Progenitor cell of endocrine pancreas (in vitro differentiated cells): ENCODE measurements at regions not wholly inside any gene's neighbourhood (a gene's known extent, or its start where the extent isn't known, plus 50 kb on each side); places are given as distances from the start of the nearest gene placed in this dataset.

ENCODE experiments used
- DNase-seq: peaks from one replicate; pipeline ENCODE4 v3.0.0; 2021; ENCODE audit warnings: low spot score; ENCODE audit not compliant: unreplicated experiment
- H3K27ac Mint-ChIP-seq: 2 replicates; pipeline ENCODE4 v1.8.0; 2021; ENCODE audit warnings: mild to moderate bottlenecking, moderate library complexity, mixed read lengths
- H3K27me3 Mint-ChIP-seq: 2 replicates; pipeline ENCODE4 v1.8.0; 2021; ENCODE audit warnings: mixed read lengths
- H3K36me3 Mint-ChIP-seq: 2 replicates; pipeline ENCODE4 v1.8.0; 2022; ENCODE audit warnings: mixed read lengths; ENCODE audit not compliant: insufficient read depth
- H3K4me1 Mint-ChIP-seq: 2 replicates; pipeline ENCODE4 v1.8.0; 2021; ENCODE audit warnings: low read depth, mixed read lengths
- H3K4me3 Mint-ChIP-seq: 2 replicates; pipeline ENCODE4 v1.8.0; 2021; ENCODE audit warnings: low read depth, mild to moderate bottlenecking, moderate library complexity, mixed read lengths
- H3K9me3 Mint-ChIP-seq: 2 replicates; pipeline ENCODE4 v1.8.0; 2021; ENCODE audit warnings: low read depth, mixed read lengths
- TF ChIP-seq, protein P1 (sequence below): fragments of 200-600 bp; sonication (generic); IDR thresholded peaks from one replicate; pipeline ENCODE4 v1.5.0; 2021; ENCODE audit warnings: antibody characterized with exemption, mild to moderate bottlenecking; ENCODE audit not compliant: unreplicated experiment

DNA sequence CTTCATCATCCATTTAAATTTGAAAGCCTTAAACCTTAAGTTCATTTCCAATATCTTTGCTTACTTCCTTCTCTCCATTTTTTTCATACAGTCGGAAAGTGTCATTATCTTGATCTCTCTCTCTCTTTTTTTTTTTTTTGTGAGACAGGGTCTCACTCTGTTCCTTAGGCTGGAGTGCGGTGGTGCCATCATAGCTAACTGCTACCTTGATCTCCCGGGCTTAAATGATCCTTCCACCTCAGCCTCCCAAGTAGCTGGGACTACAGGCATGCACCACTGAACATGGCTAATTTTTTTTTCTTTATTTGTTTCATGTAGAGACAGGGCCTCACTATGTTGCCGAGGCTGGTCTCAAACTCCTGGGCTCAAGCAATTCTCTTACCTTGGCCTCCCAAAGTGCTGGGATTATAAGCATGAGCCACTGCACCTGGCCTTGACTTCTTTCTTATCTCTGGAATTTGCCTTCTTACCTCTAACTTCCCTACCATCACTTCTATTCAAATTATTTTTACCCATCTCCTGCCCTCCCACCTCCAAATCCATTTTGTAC, 222.2 kb downstream of the MYCN start:
- DNase-seq = no peak
- H3K4me1 Mint-ChIP-seq = peaks cover 14% of the 10 kb centered on the region

GRCh38 chr2:16161768-16162490, 221.6 kb downstream of the MYCN start:
- no peak for DNase-seq
- Mint-ChIP-seq H3K27me3 (peaks cover 11% of the 10 kb centered on the region), H3K9me3 (no peaks in the 10 kb centered on the region), H3K36me3 (no peaks in the 10 kb centered on the region), H3K4me1 (peaks cover 9% of the 10 kb centered on the region), H3K4me3 (no peak overlapping the region), H3K27ac (no peak overlapping the region)
- TF ChIP-seq, protein P1, sequence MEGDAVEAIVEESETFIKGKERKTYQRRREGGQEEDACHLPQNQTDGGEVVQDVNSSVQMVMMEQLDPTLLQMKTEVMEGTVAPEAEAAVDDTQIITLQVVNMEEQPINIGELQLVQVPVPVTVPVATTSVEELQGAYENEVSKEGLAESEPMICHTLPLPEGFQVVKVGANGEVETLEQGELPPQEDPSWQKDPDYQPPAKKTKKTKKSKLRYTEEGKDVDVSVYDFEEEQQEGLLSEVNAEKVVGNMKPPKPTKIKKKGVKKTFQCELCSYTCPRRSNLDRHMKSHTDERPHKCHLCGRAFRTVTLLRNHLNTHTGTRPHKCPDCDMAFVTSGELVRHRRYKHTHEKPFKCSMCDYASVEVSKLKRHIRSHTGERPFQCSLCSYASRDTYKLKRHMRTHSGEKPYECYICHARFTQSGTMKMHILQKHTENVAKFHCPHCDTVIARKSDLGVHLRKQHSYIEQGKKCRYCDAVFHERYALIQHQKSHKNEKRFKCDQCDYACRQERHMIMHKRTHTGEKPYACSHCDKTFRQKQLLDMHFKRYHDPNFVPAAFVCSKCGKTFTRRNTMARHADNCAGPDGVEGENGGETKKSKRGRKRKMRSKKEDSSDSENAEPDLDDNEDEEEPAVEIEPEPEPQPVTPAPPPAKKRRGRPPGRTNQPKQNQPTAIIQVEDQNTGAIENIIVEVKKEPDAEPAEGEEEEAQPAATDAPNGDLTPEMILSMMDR = no peak

More for the DNA sequence above, 222.2 kb downstream of the MYCN start:
- TF ChIP-seq, protein P1 = no peak
- H3K9me3 Mint-ChIP-seq = no peaks in the 10 kb centered on the region
- H3K4me3 Mint-ChIP-seq = no peak overlapping the region
- H3K36me3 Mint-ChIP-seq = no peaks in the 10 kb centered on the region
- H3K27ac Mint-ChIP-seq = no peak overlapping the region
- peaks cover 11% of the 10 kb centered on the region for H3K27me3 Mint-ChIP-seq

DNA sequence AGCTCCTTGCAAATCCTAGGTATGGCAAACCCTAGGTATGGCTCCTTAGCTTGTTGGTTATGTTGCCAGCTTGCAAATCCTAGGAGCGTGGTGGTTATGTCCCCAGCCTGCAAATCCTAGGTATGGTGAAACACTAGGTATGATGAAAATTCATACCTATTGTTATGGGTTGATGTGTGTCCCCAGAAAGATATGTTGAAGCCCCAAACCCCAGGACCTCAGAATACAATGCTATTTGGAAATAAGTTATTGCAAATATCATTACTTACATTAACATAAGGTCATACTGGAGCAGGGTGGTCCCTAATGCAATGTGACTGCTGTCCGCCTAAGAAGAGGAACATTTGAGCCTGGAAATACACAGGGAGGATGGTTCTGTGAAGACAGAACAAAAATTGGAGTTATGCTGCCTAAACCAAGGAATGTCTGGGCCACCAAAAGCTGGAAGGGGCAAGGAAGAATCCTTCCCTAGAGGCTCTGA, 220.8 kb downstream of the MYCN start:
- H3K4me3 Mint-ChIP-seq = no peak overlapping the region
- H3K4me1 Mint-ChIP-seq = peaks cover 2% of the 10 kb centered on the region
- H3K27me3 Mint-ChIP-seq = peaks cover 11% of the 10 kb centered on the region
- DNase-seq = no peak
- TF ChIP-seq, protein P1 = no peak
- H3K36me3 Mint-ChIP-seq = no peaks in the 10 kb centered on the region
- no peaks in the 10 kb centered on the region for H3K9me3 Mint-ChIP-seq
- no peak overlapping the region for H3K27ac Mint-ChIP-seq

DNA sequence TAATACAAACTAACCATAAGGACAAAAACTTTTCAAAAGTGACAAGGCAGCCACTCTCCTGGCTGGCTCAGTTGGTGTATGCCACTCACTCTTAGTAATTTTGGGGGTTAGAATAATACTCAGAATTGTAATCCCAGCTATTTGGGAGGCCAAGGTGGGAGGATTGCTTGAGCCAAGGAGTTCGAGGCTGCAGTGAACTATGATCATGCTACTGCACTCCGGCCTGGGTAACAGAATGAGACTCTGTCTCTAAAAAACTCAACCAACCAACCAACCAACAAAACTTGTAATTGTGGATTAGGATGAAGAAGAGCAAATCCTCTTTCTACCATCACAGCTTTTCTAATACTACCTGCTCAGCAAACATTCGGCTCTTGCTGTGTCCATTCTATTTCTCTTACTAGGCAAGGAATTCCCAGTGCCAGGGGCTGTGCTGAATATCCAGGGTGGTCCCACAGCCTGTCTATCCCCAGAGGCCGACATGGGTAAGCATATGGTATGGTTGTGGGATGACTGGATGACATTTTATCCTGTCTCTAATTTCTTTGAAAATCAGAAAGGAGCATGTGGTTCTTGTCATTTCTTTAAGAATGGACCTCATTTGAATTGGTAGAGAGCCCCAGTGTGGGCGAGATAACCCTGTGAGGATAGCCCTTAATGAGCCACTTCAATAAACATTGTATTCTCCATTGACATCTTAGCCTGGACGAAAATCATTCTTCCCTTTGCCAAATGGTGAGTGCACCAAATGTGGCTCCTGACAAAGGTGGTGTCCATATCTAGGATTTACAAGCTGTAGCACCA, 220.1 kb downstream of the MYCN start:
- Mint-ChIP-seq H3K27ac (no peak overlapping the region), H3K9me3 (no peaks in the 10 kb centered on the region), H3K36me3 (no peaks in the 10 kb centered on the region), H3K27me3 (peaks cover 7% of the 10 kb centered on the region), H3K4me3 (no peak overlapping the region), H3K4me1 (no peaks in the 10 kb centered on the region)
- TF ChIP-seq, protein P1 = no peak
- no peak for DNase-seq

DNA sequence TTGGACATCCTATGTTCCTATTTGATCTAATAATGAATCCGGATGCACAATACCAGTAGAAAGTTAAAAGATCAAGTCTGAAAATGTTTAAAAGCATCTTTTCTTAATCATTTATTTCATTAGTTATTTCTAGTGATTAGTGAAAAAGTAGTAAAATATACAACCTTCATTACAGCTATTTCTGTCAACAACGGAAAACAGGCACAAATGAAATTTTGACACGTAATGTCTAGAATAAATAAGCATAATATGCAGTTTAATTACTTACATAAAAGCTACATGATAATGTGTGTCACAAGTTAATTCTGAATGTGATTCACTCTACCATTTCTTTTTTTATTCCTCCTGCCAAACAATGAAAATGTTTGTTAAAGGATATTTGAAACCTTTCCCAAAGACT, 216.1 kb downstream of the MYCN start:
- TF ChIP-seq, protein P1 = no peak
- Mint-ChIP-seq H3K27ac (no peak overlapping the region), H3K4me3 (no peak overlapping the region), H3K9me3 (no peaks in the 10 kb centered on the region), H3K36me3 (no peaks in the 10 kb centered on the region), H3K27me3 (no peaks in the 10 kb centered on the region), H3K4me1 (no peaks in the 10 kb centered on the region)
- DNase-seq = no peak
